H1 (cell line): ENCODE measurements at regions not wholly inside any gene's neighbourhood (a gene's known extent, or its start where the extent isn't known, plus 50 kb on each side); places are given as distances from the start of the nearest gene placed in this dataset.

Experiments
- CTCF ChIA-PET: fragments of 300-600 bp; sonication (Branson Sonifier 250); formaldehyde crosslinking; loops from one replicate; lab custom pipeline; 2021; ENCODE audit not compliant: partially characterized antibody; lab: Charles Lee
- POLR2A ChIA-PET: fragments of 300-600 bp; sonication (Branson Sonifier 250); formaldehyde crosslinking; loops from one replicate; lab custom pipeline; 2021; ENCODE audit warnings: inconsistent platforms; ENCODE audit not compliant: partially characterized antibody; lab: Charles Lee
- DNase-seq, 2 experiments: peaks; one replicate each; pipeline versions ENCODE4 v3.0.0 to v3.0.0-alpha.2; 2010 to 2022; ENCODE audit warnings: low spot score in 2 of 2, low read depth in 1 of 2, mixed read lengths in 1 of 2
- FAIRE-seq: peaks from 2 replicates; lab custom pipeline; 2011; peaks lifted over from hg19 to GRCh38; lab: Jason Lieb, UNC
- H2AFZ ChIP-seq: 2 replicates; pipeline ENCODE4 v1.8.1; 2012; ENCODE audit warnings: low read length, inconsistent platforms
- H2AK5ac ChIP-seq: 2 replicates; pipeline ENCODE4 v1.6.1; 2013; ENCODE audit warnings: low read depth, low read length
- H2BK120ac ChIP-seq: replicated peaks from 2 replicates; pipeline ENCODE3; 2013; ENCODE audit warnings: low read depth, low read length, inconsistent platforms
- H2BK12ac ChIP-seq: 2 replicates; pipeline ENCODE4 v1.6.1; 2013; ENCODE audit warnings: low read depth, low read length
- H2BK15ac ChIP-seq: 2 replicates; pipeline ENCODE4 v1.6.1; 2013; ENCODE audit warnings: low read length
- H2BK20ac ChIP-seq: 2 replicates; pipeline ENCODE4 v1.6.1; 2013; ENCODE audit warnings: low read length
- H2BK5ac ChIP-seq: 2 replicates; pipeline ENCODE4 v1.6.1; 2013; ENCODE audit warnings: low read depth, low read length
- H3K14ac ChIP-seq: 2 replicates; pipeline ENCODE4 v1.6.1; 2013; ENCODE audit warnings: inconsistent platforms; ENCODE audit not compliant: insufficient read length
- H3K18ac ChIP-seq: 2 replicates; pipeline ENCODE4 v1.6.1; 2013; ENCODE audit warnings: low read length; ENCODE audit errors: extremely low read depth
- H3K23ac ChIP-seq: 2 replicates; pipeline ENCODE4 v1.6.1; 2013; ENCODE audit warnings: inconsistent platforms; ENCODE audit not compliant: insufficient read length
- H3K23me2 ChIP-seq: 2 replicates; pipeline ENCODE4 v1.6.1; 2013; ENCODE audit warnings: low read depth, low read length
- H3K27ac ChIP-seq: 2 replicates; pipeline ENCODE4 v1.6.1; 2011; ENCODE audit warnings: low read depth, low read length, inconsistent platforms
- H3K27me3 ChIP-seq, 4 experiments: replicated peaks in 1 of 4; 1 replicate in 1 of 4; 2 replicates in 3 of 4; pipeline versions ENCODE4 v1.6.1 to v1.8.1; 2011 to 2013; ENCODE audit warnings: low read length in 3 of 4, mild to moderate bottlenecking in 3 of 4, inconsistent platforms in 2 of 4, mixed read lengths in 2 of 4, moderate library complexity in 1 of 4; ENCODE audit not compliant: control insufficient read depth in 3 of 4, insufficient read depth in 3 of 4; ENCODE audit errors: extremely low read depth in 1 of 4
- H3K36me3 ChIP-seq, 4 experiments: 2 replicates each; pipeline versions ENCODE4 v1.6.1 to v1.8.1; 2011 to 2013; ENCODE audit warnings: mild to moderate bottlenecking in 4 of 4, low read length in 3 of 4, moderate library complexity in 2 of 4, control low read depth in 1 of 4, inconsistent platforms in 1 of 4; ENCODE audit not compliant: insufficient read depth in 4 of 4, control insufficient read depth in 2 of 4
- H3K4ac ChIP-seq: replicated peaks from 2 replicates; pipeline ENCODE3; 2013; ENCODE audit warnings: low read length, low read depth, mixed read lengths, inconsistent platforms; ENCODE audit not compliant: insufficient read length
- H3K4me1 ChIP-seq, 4 experiments: replicated peaks in 1 of 4; 1 replicate in 1 of 4; 2 replicates in 3 of 4; pipeline versions ENCODE4 v1.6.1 to v1.8.1; 2011 to 2013; ENCODE audit warnings: low read length in 3 of 4, inconsistent platforms in 2 of 4, mixed read lengths in 1 of 4; ENCODE audit not compliant: insufficient read depth in 4 of 4, control insufficient read depth in 3 of 4
- H3K4me2 ChIP-seq, 2 experiments: 2 replicates each; pipeline versions ENCODE4 v1.6.1 to v1.8.1; 2011 to 2013; ENCODE audit warnings: low read depth in 2 of 2, low read length in 2 of 2, control low read depth in 1 of 2, inconsistent platforms in 1 of 2, mild to moderate bottlenecking in 1 of 2; ENCODE audit not compliant: insufficient read depth in 1 of 2
- H3K4me3 ChIP-seq, 4 experiments: fragments of 200-600, 300-600 bp in 1 of 4; sonication (generic), shearing (Covaris generic), sonication (Bioruptor Twin) in 1 of 4; 2 replicates each; pipeline versions ENCODE4 v1.5.1 to v1.8.1; 2011 to 2016; ENCODE audit warnings: low read length in 4 of 4, low read depth in 3 of 4, control low read depth in 2 of 4, inconsistent platforms in 2 of 4, mild to moderate bottlenecking in 2 of 4, mixed read lengths in 1 of 4, moderate library complexity in 1 of 4; ENCODE audit not compliant: insufficient read depth in 2 of 4; ENCODE audit errors: extremely low read depth in 1 of 4
- H3K56ac ChIP-seq: replicated peaks from 2 replicates; pipeline ENCODE3; 2013; ENCODE audit warnings: low read depth, mild to moderate bottlenecking, mixed read lengths, low read length, inconsistent platforms; ENCODE audit not compliant: insufficient read length
- H3K79me1 ChIP-seq: 2 replicates; pipeline ENCODE4 v1.6.1; 2013; ENCODE audit warnings: low read depth, low read length, control low read depth
- H3K79me2 ChIP-seq, 2 experiments: 2 replicates each; pipeline versions ENCODE4 v1.6.1 to v1.8.1; 2012 to 2013; ENCODE audit warnings: low read length in 2 of 2, mild to moderate bottlenecking in 2 of 2, inconsistent platforms in 1 of 2; ENCODE audit not compliant: insufficient read depth in 2 of 2, control insufficient read depth in 1 of 2
- H3K9ac ChIP-seq, 4 experiments: replicated peaks in 1 of 4; 1 replicate in 1 of 4; 2 replicates in 3 of 4; pipeline versions ENCODE4 v1.6.1 to v1.8.1; 2011 to 2013; ENCODE audit warnings: low read depth in 3 of 4, low read length in 3 of 4, control low read depth in 2 of 4, mild to moderate bottlenecking in 2 of 4, moderate library complexity in 2 of 4, inconsistent platforms in 1 of 4; ENCODE audit errors: extremely low read depth in 1 of 4
- H3K9me3 ChIP-seq, 2 experiments: 2 replicates each; pipeline versions ENCODE4 v1.6.1 to v1.8.1; 2012 to 2013; ENCODE audit warnings: mild to moderate bottlenecking in 2 of 2, moderate library complexity in 2 of 2, control low read depth in 1 of 2, inconsistent platforms in 1 of 2, low read depth in 1 of 2, low read length in 1 of 2, mixed read lengths in 1 of 2; ENCODE audit not compliant: insufficient read depth in 2 of 2
- H4K20me1 ChIP-seq, 2 experiments: replicated peaks in 1 of 2; 2 replicates each; pipeline versions ENCODE3 to v1.8.1; 2011 to 2013; ENCODE audit warnings: inconsistent platforms in 2 of 2, low read length in 2 of 2, mild to moderate bottlenecking in 1 of 2; ENCODE audit not compliant: insufficient read depth in 2 of 2, control insufficient read depth in 1 of 2
- H4K5ac ChIP-seq: 2 replicates; pipeline ENCODE4 v1.6.1; 2013; ENCODE audit warnings: low read length, low read depth, mixed read lengths, inconsistent platforms; ENCODE audit not compliant: insufficient read length
- H4K8ac ChIP-seq: 2 replicates; pipeline ENCODE4 v1.8.0; 2013; ENCODE audit warnings: mild to moderate bottlenecking, moderate library complexity, low read length, inconsistent platforms; ENCODE audit not compliant: insufficient read depth; ENCODE audit errors: extremely low read depth
- H4K91ac ChIP-seq: replicated peaks from 2 replicates; pipeline ENCODE3; 2013; ENCODE audit warnings: low read length, mixed read lengths, inconsistent platforms; ENCODE audit not compliant: insufficient read length
- CEBPB ChIP-seq: IDR thresholded peaks from 2 replicates; pipeline ENCODE4 v1.6.1; 2012; ENCODE audit warnings: low read depth, low read length
- RXRA ChIP-seq: IDR thresholded peaks from 2 replicates; pipeline ENCODE4 v1.6.1; 2011; ENCODE audit warnings: low read depth, mild to moderate bottlenecking, low read length, moderate library complexity; ENCODE audit not compliant: insufficient read depth
- WGBS, 2 experiments: shearing (Covaris generic) in 1 of 2; methylation state at CpG; one replicate each; pipeline versions ENCODE4 v1.1.6 to v1.1.7; 2013 to 2015; ENCODE audit warnings: low lambda C conversion rate in 2 of 2, mixed read lengths in 2 of 2, inconsistent platforms in 1 of 2, low coverage in 1 of 2, missing lambda C conversion rate in 1 of 2; ENCODE audit not compliant: insufficient replicate concordance in 2 of 2, insufficient coverage in 1 of 2, insufficient read length in 1 of 2; ENCODE audit errors: extremely low coverage in 1 of 2, missing lambda C conversion rate in 1 of 2; 5-methylcytosine and 5-hydroxymethylcytosine counted together

- H3K27me3 ChIP-seq = no peaks in the 10 kb centered on the region
- no peak overlapping the region for H2BK12ac ChIP-seq
- H3K23me2 ChIP-seq = no peaks in the 10 kb centered on the region
- H3K56ac ChIP-seq = no peak overlapping the region
- 84% methylated on average over 11 of the region's 11 CpGs; no CpG with 5 or more reads in 1 of the 2 experiments for WGBS, 2 experiments
- no peaks in the 10 kb centered on the region for H4K20me1 ChIP-seq
- no peak overlapping the region for H3K18ac ChIP-seq
- H3K4me3 ChIP-seq = no peak overlapping the region
- H3K4me1 ChIP-seq = peaks cover 0 to 2% (median 0%) of the 10 kb centered on the region in 4 experiments; a peak in 1 of 7 replicates
- TF ChIP-seq RXRA = no peak
- peak; percentile 53; the same call in 1 of the 2 replicates for TF ChIP-seq CEBPB
- TF ChIP-seq, all 59 proteins: peak for 1
- H2BK5ac ChIP-seq = no peak overlapping the region
- no peak overlapping the region for H3K23ac ChIP-seq
- no peak overlapping the region for H2BK120ac ChIP-seq
- no peak overlapping the region for H3K4me2 ChIP-seq
- no peak overlapping the region for H2BK15ac ChIP-seq
- CTCF ChIA-PET = no interaction called here
- no peaks in the 10 kb centered on the region for H3K9me3 ChIP-seq
- FAIRE-seq (no peak), DNase-seq (no peak)
- H2AFZ ChIP-seq = no peak overlapping the region; the same call in 1 of the 2 replicates
- H4K91ac ChIP-seq = no peak overlapping the region
- no peaks in the 10 kb centered on the region for H3K79me2 ChIP-seq
- no peak overlapping the region for H4K5ac ChIP-seq
- H2AK5ac ChIP-seq = no peak overlapping the region
- H3K27ac ChIP-seq = no peak overlapping the region
- H3K9ac ChIP-seq = no peak overlapping the region
- H4K8ac ChIP-seq = peak overlapping the region; percentile 22; the same call in 1 of the 2 replicates
- no peaks in the 10 kb centered on the region for H3K79me1 ChIP-seq
- H3K36me3 ChIP-seq = no peaks in the 10 kb centered on the region
- no peak overlapping the region for H2BK20ac ChIP-seq
- no peak overlapping the region for H3K4ac ChIP-seq
- POLR2A ChIA-PET = no interaction called here
- H3K14ac ChIP-seq = no peak overlapping the region
Observed at GRCh38 chr19:29029268-29029958, 183.5 kb downstream of the UQCRFS1 start.
